ENCODE measurements at regions not wholly inside any gene's neighbourhood (a gene's known extent, or its start where the extent isn't known, plus 50 kb on each side); places are given as distances from the start of the nearest gene placed in this dataset.

DNA sequence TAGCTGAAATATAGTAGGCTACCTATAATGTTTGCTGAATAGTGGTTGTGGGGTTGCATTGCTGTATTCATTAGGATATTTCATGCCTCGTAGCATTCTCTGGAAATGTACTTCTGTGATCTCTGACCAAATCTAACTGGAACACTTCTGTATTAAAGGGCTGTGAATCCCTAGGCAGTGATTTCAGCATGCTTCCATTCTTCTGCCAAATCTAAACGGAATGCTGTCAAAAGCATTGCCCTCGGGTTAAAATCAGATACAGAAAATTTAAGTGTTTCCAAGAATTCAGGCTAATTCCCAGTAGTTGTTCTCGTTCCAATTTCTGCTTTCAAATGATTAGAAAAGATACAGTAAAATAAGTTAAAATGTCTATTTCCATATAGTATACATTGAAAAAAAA, 1847.5 kb upstream of the IGFBP7 start:
- Histone ChIP-seq H3K4ac (replicated peaks; ENCODE audit: insufficient read length, low read depth, low read length) (no peak overlapping the region), H3K18ac (ENCODE audit: extremely low read depth, low read length) (no peak overlapping the region), H4K5ac (ENCODE audit: insufficient read length, low read depth, low read length) (no peak overlapping the region), H3K36me3 (ENCODE audit: control insufficient read depth in 2 of 4, insufficient read depth in 4 of 4, low read length in 3 of 4) (no peaks in the 10 kb centered on the region), H3K56ac (replicated peaks; ENCODE audit: insufficient read length, low read depth, low read length) (no peak overlapping the region), H3K9ac (replicated peaks in 1 of 4; ENCODE audit: extremely low read depth in 1 of 4, low read depth in 3 of 4, low read length in 3 of 4) (no peak overlapping the region), H3K27ac (ENCODE audit: low read depth, low read length) (no peak overlapping the region), H3K4me2 (ENCODE audit: insufficient read depth in 1 of 2, low read depth in 2 of 2, low read length in 2 of 2) (no peak overlapping the region), H3K14ac (ENCODE audit: insufficient read length) (no peak overlapping the region), H3K79me1 (ENCODE audit: low read depth, low read length) (no peaks in the 10 kb centered on the region), H2BK20ac (ENCODE audit: low read length) (no peak overlapping the region), H2BK15ac (ENCODE audit: low read length) (no peak overlapping the region), H3K27me3 (replicated peaks in 1 of 4; ENCODE audit: control insufficient read depth in 3 of 4, extremely low read depth in 1 of 4, insufficient read depth in 3 of 4, low read length in 3 of 4) (no peaks in the 10 kb centered on the region), H2AFZ (ENCODE audit: low read length) (0 out of 2 replicates have a peak overlapping the region, but pooled peaks have one; percentile 31), H4K20me1 (replicated peaks in 1 of 2; ENCODE audit: control insufficient read depth in 1 of 2, insufficient read depth in 2 of 2, low read length in 2 of 2) (no peaks in the 10 kb centered on the region), H3K4me1 (replicated peaks in 1 of 4; ENCODE audit: control insufficient read depth in 3 of 4, insufficient read depth in 4 of 4, low read length in 3 of 4) (no peaks in the 10 kb centered on the region), H4K91ac (replicated peaks; ENCODE audit: insufficient read length, low read length) (no peak overlapping the region), H3K79me2 (ENCODE audit: control insufficient read depth in 1 of 2, insufficient read depth in 2 of 2, low read length in 2 of 2) (no peaks in the 10 kb centered on the region), H2BK120ac (replicated peaks; ENCODE audit: low read depth, low read length) (no peak overlapping the region), H2BK5ac (ENCODE audit: low read depth, low read length) (no peak overlapping the region), H3K9me3 (ENCODE audit: insufficient read depth in 2 of 2, low read depth in 1 of 2, low read length in 1 of 2) (no peaks in the 10 kb centered on the region), H3K23me2 (ENCODE audit: low read depth, low read length) (no peaks in the 10 kb centered on the region), H3K4me3 (ENCODE audit: extremely low read depth in 1 of 4, insufficient read depth in 2 of 4, low read depth in 3 of 4, low read length in 4 of 4) (no peak overlapping the region), H3K23ac (ENCODE audit: insufficient read length) (no peak overlapping the region), H2AK5ac (ENCODE audit: low read depth, low read length) (no peak overlapping the region), H2BK12ac (ENCODE audit: low read depth, low read length) (no peak overlapping the region), H4K8ac (ENCODE audit: extremely low read depth, insufficient read depth, low read length) (no peak overlapping the region)
- CTCF ChIA-PET (ENCODE audit: partially characterized antibody): no interaction called here
- WGBS, 2 experiments (ENCODE audit: extremely low coverage in 1 of 2, insufficient coverage in 1 of 2, insufficient read length in 1 of 2, insufficient replicate concordance in 2 of 2, low coverage in 1 of 2, low lambda C conversion rate in 2 of 2, missing lambda C conversion rate in 1 of 2): 92% methylated on average over 4 of the region's 4 CpGs; no CpG with 5 or more reads in 1 of the 2 experiments
- POLR2A ChIA-PET (ENCODE audit: partially characterized antibody): no interaction called here
- FAIRE-seq (no peak), DNase-seq (ENCODE audit: low read depth in 1 of 2, low spot score in 2 of 2) (no peak)
- TF ChIP-seq RXRA (IDR thresholded peaks at IDR 0.05; ENCODE audit: insufficient read depth, low read depth, low read length) (no peak), CHD2 (IDR thresholded peaks at IDR 0.05; ENCODE audit: low read length) (no peak), KDM1A (IDR thresholded peaks at IDR 0.05; ENCODE audit: borderline replicate concordance, low read length) (no peak), EP300 (IDR thresholded peaks at IDR 0.05; ENCODE audit: borderline replicate concordance in 1 of 2, low read depth in 2 of 2, low read length in 2 of 2) (no peak), RAD21 (IDR thresholded peaks at IDR 0.05 in 1 of 2, conservative IDR thresholded peaks at IDR 0.05 in 1 of 2; ENCODE audit: low read depth in 2 of 2, low read length in 2 of 2) (no peak)
